ENCODE measurements at regions not wholly inside any gene's neighbourhood (a gene's known extent, or its start where the extent isn't known, plus 50 kb on each side); places are given as distances from the start of the nearest gene placed in this dataset.

DNA sequence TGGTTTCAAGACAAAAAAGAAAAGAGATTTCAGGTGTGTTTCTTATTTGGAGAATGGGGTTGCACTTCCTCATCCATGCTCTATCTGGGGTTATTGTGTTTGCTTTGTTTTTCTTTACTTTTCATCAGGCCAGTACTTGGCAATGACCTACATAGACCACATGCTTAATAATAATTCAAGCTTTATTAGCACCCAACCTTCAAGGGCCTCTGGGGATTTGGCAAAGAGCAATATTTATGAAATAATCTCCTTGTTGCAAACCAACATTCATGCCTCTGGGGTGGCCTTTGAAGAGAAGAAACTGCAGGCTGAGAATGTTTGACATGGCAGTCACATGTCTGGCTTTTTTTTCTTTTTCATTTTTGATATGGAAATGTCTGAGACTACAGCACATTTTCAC, 68.2 kb upstream of the SNRK start:
- H3K27ac Mint-ChIP-seq (ENCODE audit: unreplicated experiment) = no peak overlapping the region
- peaks cover 17% of the 10 kb centered on the region for H3K36me3 Mint-ChIP-seq (ENCODE audit: unreplicated experiment)
- no peak overlapping the region for H3K4me3 Mint-ChIP-seq (ENCODE audit: unreplicated experiment)
- peaks cover 4% of the 10 kb centered on the region for H3K9me3 Mint-ChIP-seq (ENCODE audit: unreplicated experiment)
- H3K4me1 Mint-ChIP-seq (ENCODE audit: low read depth, unreplicated experiment) = peaks cover 2% of the 10 kb centered on the region
- no peak for DNase-seq
- H3K27me3 Mint-ChIP-seq (ENCODE audit: unreplicated experiment) = no peaks in the 10 kb centered on the region
- TF ChIP-seq, protein P1, sequence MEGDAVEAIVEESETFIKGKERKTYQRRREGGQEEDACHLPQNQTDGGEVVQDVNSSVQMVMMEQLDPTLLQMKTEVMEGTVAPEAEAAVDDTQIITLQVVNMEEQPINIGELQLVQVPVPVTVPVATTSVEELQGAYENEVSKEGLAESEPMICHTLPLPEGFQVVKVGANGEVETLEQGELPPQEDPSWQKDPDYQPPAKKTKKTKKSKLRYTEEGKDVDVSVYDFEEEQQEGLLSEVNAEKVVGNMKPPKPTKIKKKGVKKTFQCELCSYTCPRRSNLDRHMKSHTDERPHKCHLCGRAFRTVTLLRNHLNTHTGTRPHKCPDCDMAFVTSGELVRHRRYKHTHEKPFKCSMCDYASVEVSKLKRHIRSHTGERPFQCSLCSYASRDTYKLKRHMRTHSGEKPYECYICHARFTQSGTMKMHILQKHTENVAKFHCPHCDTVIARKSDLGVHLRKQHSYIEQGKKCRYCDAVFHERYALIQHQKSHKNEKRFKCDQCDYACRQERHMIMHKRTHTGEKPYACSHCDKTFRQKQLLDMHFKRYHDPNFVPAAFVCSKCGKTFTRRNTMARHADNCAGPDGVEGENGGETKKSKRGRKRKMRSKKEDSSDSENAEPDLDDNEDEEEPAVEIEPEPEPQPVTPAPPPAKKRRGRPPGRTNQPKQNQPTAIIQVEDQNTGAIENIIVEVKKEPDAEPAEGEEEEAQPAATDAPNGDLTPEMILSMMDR (IDR thresholded peaks at IDR 0.05; ENCODE audit: partially characterized antibody, unreplicated experiment) = no peak

DNA sequence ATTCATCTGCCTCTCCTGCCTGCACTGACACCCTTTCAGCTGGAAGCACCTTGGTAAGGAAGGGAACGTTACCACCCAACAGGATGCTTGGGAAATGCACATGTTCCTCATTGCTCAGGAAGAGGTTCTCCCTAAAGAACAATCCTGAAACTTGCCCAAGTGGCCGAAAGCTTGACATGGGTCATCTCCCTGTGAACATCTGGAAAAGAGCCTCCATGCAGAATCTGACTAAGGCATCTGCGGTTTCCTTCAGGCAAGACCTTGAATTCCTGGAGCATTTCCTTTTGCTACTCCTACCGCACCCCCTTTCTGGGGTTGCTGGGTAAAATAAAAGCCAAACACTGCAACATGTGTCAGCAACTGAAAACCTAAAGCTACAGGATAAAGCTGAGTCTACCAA, 68.7 kb upstream of the SNRK start:
- peaks cover 2% of the 10 kb centered on the region for H3K4me1 Mint-ChIP-seq (ENCODE audit: low read depth, unreplicated experiment)
- no peak for DNase-seq
- H3K27me3 Mint-ChIP-seq (ENCODE audit: unreplicated experiment) = no peaks in the 10 kb centered on the region
- H3K27ac Mint-ChIP-seq (ENCODE audit: unreplicated experiment) = no peak overlapping the region
- TF ChIP-seq, protein P1 (IDR thresholded peaks at IDR 0.05; ENCODE audit: partially characterized antibody, unreplicated experiment) = no peak
- no peak overlapping the region for H3K4me3 Mint-ChIP-seq (ENCODE audit: unreplicated experiment)
- H3K36me3 Mint-ChIP-seq (ENCODE audit: unreplicated experiment) = peaks cover 12% of the 10 kb centered on the region
- H3K9me3 Mint-ChIP-seq (ENCODE audit: unreplicated experiment) = peaks cover 4% of the 10 kb centered on the region

GRCh38 chr3:43217206-43217605, 69.1 kb upstream of the SNRK start:
- no peaks in the 10 kb centered on the region for H3K27me3 Mint-ChIP-seq (ENCODE audit: unreplicated experiment)
- peaks cover 7% of the 10 kb centered on the region for H3K36me3 Mint-ChIP-seq (ENCODE audit: unreplicated experiment)
- DNase-seq = no peak
- TF ChIP-seq, protein P1 (IDR thresholded peaks at IDR 0.05; ENCODE audit: partially characterized antibody, unreplicated experiment) = no peak
- no peak overlapping the region for H3K27ac Mint-ChIP-seq (ENCODE audit: unreplicated experiment)
- H3K4me3 Mint-ChIP-seq (ENCODE audit: unreplicated experiment) = no peak overlapping the region
- peaks cover 2% of the 10 kb centered on the region for H3K4me1 Mint-ChIP-seq (ENCODE audit: low read depth, unreplicated experiment)
- peaks cover 4% of the 10 kb centered on the region for H3K9me3 Mint-ChIP-seq (ENCODE audit: unreplicated experiment)

- Mint-ChIP-seq H3K27ac (ENCODE audit: unreplicated experiment) (no peak overlapping the region), H3K36me3 (ENCODE audit: unreplicated experiment) (peaks cover 6% of the 10 kb centered on the region), H3K4me3 (ENCODE audit: unreplicated experiment) (no peak overlapping the region), H3K4me1 (ENCODE audit: low read depth, unreplicated experiment) (no peaks in the 10 kb centered on the region), H3K9me3 (ENCODE audit: unreplicated experiment) (peaks cover 2% of the 10 kb centered on the region), H3K27me3 (ENCODE audit: unreplicated experiment) (peaks cover 2% of the 10 kb centered on the region)
- no peak for DNase-seq
- TF ChIP-seq, protein P1 (IDR thresholded peaks at IDR 0.05; ENCODE audit: partially characterized antibody, unreplicated experiment) = no peak
Measured at GRCh38 chr3:43215663-43216275, 70.6 kb upstream of the SNRK start.

GRCh38 chr3:43215138-43215537, 71.2 kb upstream of the SNRK start:
- TF ChIP-seq, protein P1 (IDR thresholded peaks at IDR 0.05; ENCODE audit: partially characterized antibody, unreplicated experiment) = no peak
- DNase-seq = no peak
- H3K27ac Mint-ChIP-seq (ENCODE audit: unreplicated experiment) = no peak overlapping the region
- peaks cover 6% of the 10 kb centered on the region for H3K36me3 Mint-ChIP-seq (ENCODE audit: unreplicated experiment)
- H3K4me1 Mint-ChIP-seq (ENCODE audit: low read depth, unreplicated experiment) = no peaks in the 10 kb centered on the region
- H3K4me3 Mint-ChIP-seq (ENCODE audit: unreplicated experiment) = no peak overlapping the region
- H3K27me3 Mint-ChIP-seq (ENCODE audit: unreplicated experiment) = peaks cover 2% of the 10 kb centered on the region
- peaks cover 2% of the 10 kb centered on the region for H3K9me3 Mint-ChIP-seq (ENCODE audit: unreplicated experiment)

Measured in glutamatergic neuron (in vitro differentiated cells).